ENCODE measurements at regions not wholly inside any gene's neighbourhood (a gene's known extent, or its start where the extent isn't known, plus 50 kb on each side); places are given as distances from the start of the nearest gene placed in this dataset.
"Not testable (repeated sequence)": the region's sequence is repeated elsewhere in the genome, so short reads cannot be mapped to it uniquely, and the experiment has no call there.

DNA sequence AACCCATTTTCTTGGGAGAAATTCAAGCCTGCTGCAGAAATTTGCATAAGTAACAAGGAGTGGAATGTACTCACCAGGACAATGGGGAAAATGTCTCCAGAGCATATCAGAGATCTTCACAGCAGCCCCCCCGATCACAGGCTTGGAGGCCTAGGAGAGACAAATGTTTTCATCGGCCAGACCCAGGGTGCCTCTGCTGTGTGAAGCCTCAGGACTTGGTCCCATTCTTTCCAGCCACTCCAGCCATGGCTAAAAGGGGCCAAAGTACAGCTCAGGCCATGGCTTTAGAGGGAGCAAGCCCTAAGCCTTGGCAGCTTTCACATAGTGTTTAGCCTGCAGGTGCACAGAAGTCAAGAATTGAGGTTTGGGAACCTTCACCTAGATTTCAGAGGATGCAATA is 1463.0 kb downstream of the HACE1 start:
- DNase-seq (ENCODE audit: low read depth, low spot score), result no peak

DNA sequence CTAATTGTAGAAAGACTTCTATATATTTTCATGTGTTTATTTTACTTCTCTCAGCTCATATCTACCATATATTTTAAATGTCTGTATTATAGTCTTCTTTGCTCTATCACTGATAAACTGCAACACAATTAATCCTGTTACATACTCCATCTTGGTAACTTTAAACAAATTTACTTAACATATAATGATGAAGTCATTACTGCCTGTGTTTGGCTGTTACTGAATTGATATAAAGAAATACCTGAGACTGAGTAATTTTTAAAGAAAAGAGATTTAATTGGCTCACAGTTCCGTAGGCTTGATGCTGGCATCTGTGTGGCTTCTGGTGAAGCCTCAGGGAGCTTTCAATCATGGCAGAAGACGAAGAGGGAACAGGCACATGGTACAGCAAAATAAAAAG is 1480.4 kb downstream of the HACE1 start:
- no peak for DNase-seq (ENCODE audit: low read depth, low spot score)

DNA sequence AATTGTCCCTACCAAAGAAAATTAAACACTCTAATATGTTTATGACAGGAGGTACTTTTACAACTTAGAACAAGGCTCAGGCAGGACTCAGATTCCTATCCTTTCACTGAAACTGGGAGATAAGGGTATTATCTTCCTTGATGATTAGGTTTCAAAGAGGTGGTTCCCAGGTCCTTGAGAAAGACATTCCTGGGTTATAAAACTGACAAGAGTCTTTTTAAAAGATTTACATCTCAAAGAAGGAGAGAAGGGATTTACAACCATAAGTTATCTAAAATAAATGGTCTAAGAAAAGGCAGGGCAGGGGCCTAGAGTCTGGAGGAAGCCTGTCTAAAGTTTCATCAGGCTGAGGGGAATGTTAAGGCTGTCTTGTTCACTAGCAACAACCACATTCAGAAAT is 1492.5 kb downstream of the HACE1 start:
- DNase-seq (ENCODE audit: low read depth, low spot score), result no peak

DNA sequence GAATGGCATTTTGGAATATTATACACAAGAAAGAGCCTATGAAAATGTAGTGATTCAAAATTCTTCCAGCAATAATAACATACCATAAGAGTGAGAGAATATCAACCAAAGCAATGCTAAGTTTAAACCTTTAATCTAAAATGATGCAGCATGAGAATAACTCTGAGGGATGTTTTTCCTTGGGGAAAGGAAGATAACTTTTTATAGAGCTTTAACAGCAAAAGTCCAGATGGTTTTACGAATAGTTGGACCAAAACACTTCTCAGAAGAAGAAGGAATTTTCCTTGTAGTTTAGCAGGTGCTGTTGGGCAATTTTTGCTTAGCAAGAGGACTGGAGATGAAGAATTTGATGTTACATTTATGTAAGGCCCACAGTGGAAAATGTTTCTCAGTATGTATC is 1503.2 kb downstream of the HACE1 start:
- DNase-seq (ENCODE audit: low read depth, low spot score), result no peak

DNA sequence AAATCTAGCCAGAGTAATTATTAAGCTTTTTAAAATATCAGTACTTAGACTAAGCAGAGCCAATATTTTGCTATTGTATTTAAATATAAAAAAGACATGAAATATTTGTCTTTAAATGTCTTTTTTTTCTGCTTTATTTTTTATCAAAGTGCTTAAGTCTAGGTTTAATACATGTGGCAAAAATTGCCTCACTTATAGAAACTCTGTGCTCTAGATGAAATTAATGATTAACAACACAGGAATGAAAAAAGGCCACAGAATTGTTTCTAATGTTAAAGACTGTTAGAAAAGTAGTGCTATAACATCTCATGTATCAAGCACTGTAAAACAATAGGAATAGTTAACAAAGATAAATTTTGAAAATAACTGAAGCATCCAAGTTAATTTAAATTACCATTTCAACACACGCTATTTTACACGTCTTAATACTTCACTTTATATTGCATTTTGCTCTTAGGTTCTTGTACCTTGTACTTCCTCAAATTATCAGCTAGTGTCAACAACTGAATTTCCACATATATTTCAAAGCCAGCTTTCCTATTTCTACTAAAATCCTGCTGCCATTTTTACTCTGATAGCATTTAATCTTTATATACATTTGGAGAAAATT is 1515.1 kb downstream of the HACE1 start:
- no peak for DNase-seq (ENCODE audit: low read depth, low spot score)

DNA sequence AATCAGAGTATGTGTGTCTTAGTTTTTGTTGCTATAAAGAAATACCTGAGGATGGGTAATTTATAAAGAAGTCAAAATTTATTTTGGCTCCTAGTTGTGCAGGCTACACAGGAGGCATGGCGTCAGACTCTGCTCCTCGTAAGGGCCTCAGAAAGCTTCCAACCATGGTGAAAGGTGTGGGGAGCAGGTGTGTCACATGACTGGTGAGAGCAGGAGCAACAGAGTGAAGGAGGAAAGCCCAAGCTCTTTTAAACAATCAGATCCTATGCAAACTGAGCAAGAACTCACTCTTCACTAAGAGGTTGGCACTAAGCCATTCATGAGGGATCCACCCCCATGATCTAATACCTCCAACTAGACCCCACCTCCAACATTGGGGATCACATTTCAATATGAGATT is 1524.3 kb downstream of the HACE1 start:
- DNase-seq (ENCODE audit: low read depth, low spot score), result no peak

DNA sequence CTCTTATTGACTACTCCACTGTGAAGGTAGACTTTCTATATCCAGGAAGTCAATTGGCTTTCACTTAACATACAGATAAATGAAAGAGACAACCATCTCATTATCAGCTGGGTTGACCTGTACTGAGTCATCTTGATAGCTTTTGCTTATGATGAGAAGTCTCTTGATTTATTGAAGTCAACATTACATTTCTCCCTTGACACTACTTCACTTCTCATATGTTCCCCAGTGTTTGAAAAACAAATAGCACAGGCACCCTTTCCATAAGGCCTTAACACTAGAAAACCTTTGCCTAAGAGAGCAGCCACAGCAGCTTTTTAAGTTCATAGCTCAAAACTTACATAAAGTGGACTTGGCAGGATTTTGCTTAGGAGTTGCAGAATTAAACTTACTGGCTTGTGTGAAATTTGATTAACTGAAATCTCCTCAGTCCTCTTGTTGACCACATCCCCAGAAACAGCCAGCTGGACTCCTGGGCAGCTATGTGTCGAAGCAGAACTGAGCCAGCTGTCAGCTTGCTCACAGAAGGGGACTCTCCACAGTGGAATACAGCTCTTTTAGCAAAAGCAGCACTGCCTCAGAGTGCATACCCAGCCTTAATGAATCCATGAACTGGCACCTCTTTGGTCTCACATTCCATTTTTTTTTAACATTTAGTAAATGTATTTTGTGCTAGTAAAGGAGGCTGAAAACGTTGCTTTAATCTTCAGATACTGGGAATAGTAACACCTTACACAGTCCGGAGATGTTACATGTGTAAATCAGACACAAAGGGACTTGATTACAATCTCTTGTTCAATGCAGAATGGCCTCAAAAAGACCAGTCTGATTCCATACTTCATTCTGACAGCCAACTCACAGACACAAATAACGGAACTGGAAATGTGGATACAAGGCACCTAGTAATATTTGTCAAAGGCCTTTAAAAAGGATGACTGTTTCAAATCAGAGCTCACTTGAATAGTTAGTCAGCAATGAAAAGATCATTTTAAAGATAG is 1532.7 kb downstream of the HACE1 start:
- no peak for DNase-seq (ENCODE audit: low read depth, low spot score)

DNA sequence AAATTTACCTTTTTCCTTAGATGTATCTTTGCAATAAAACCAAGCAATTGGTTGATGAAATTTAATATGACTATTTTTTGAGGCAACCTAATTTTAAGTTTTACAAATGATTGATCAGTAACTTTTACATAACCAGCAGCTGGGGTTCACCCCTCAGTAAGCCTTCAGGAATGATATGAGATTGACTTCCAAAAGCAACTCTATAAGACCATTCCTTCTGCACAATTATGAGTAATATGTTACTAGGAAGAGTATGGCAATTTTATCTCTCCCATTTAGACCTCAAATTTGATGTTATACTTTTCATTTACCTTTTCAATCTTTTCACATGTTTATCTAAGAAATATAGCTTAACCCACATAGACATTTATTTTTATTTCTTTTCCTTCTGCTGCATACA is 1546.3 kb downstream of the HACE1 start:
- DNase-seq (ENCODE audit: low read depth, low spot score), result no peak

DNA sequence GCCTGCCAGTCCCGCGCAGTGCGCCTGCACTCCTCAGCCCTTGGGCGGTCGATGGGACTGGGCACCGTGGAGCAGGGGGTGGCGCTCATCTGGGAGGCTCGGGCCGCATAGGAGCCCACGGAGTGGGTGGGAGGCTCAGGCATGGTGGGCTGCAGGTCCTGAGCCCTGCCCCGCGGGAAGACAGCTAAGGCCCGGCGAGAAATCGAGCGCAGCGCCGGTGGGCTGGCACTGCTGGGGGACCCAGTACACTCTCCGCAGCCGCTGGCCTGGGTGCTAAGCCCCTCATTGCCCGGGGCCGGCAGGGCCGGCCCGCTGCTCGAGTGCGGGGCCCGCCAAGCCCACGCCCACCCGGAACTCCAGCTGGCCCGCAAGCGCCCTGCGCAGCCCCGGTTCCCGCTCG is 1565.3 kb downstream of the HACE1 start:
- not testable (repeated sequence) for DNase-seq (ENCODE audit: low read depth, low spot score)

DNA sequence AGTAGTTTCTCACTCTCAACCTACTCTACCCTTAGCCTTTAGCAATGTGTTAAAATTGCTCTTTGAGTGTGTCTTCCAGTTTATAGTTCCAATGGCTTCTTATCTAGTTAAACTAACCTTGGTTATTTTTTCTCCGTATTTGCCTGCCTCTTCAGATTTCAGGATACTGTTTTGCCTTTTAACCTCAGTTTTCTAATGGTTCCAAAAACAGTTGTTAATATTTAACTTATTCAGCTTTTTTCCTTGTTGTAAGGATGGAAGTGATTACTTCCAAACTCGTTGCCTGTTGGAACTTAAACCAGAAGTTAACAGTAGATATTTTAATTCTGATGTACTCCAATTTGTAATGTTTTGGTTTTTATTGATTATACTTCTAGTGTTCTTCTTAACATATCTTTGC is 1574.9 kb downstream of the HACE1 start:
- DNase-seq (ENCODE audit: low read depth, low spot score), result no peak

DNA sequence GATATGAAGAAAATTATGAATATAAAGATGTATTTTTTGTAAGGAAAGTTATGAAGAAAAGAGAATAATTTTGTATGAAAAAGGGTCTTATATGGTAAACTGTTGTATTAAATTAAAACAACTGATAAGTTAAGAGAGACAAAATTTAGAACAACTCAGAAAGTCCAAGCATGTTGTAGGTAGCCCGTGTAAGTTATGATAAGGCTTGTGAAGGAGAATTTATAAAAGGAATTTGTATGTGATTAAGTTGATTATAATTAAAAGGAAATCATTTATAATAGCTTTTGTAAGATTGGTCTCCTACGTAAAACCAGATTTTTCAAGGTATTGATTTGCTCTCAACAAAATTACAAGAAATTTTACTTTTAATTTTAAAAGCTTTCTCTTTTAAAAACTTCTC is 1579.3 kb downstream of the HACE1 start:
- no peak for DNase-seq (ENCODE audit: low read depth, low spot score)

DNA sequence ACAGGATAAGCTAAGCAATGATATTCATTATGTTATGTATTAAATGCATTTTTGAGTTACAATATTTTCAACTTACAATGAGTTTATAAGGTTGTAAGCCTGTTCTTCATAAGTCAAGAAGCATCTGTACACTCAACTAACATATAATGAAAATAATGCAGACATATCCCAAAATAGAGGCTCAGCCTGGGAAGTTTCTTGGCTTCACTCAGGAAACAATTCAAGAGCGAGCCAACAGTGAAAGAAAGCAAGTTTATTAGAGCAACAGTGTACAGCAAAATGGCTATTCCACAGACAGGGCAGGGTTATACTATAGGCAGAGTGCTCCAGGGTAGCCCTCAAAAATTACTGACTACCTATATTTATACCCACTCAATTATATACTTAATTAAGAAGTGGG is 1581.8 kb downstream of the HACE1 start:
- no peak for DNase-seq (ENCODE audit: low read depth, low spot score)

DNA sequence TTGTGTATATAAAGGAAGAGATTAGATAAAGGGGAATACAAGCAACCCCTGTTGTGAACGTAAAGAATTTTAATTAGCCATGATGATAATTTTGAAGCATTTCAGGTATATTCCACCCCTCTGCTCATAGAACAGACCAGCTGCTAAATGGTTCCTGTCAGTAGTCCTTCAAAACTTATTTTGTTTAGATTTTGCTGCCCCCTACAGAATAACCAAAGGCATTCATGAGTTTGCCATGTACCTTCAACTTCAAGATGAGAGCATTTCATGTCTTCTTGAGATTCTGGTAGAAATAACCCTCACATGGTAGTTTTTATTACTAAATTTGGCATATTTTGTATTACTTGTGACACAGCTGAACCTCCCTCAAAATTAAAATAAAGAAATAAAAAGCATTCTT is 1586.7 kb downstream of the HACE1 start:
- no peak for DNase-seq (ENCODE audit: low read depth, low spot score)

DNA sequence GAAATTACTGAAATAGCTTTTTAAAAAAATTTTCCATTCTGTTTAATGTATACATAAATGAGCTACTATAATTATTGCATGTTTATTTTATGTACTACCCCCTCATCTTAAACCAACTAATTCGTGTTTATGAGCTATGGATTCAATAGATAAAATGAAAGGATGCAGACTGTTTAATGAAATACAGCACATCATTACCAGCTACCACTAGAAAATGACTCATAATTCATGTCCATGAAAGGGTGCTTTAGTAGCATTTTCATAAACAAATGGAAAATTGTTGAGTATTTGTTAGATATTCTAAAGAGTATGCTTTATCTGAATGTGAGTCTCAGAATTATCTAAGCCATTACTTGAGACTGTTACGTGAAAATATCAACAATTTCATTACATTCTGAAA is 1590.1 kb downstream of the HACE1 start:
- DNase-seq (ENCODE audit: low read depth, low spot score), result no peak

DNA sequence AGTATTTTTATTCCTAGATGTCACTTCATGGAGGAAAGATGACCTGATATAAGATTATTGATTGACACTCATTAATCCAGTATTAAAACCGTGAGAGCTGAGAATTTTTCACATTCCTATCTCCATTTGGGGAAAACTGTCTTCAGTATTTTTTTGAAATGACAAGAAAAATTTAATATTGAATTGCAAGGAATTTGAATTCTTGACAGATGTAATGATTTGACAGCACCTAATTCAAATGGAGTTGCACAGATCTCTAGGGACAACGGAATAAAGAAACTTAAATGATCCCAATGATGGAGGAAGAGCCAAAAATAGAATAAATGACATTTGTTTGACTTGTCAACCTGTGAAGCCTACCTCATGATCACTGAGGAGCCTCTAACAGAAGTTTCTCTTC is 1591.4 kb downstream of the HACE1 start:
- no peak for DNase-seq (ENCODE audit: low read depth, low spot score)

DNA sequence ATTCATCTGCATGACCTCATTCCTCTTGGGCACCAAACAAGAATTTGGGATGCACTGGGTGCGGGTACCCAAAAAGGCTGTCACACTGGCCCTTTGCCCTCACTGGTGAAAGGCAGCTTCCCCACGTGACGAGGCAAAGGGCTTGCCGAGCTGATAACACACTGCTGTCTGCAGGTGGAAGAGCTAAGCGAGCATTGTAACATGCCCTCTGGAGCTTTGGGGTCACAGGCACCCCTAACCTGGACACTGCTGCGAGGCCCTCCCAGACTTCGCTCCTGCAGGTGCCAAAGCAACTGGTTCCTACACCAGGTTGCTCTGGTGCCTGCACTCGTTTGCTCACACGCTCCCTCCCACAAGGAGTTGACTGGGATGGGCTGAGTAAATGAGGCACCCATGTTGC is 1595.7 kb downstream of the HACE1 start:
- no peak for DNase-seq (ENCODE audit: low read depth, low spot score)

DNA sequence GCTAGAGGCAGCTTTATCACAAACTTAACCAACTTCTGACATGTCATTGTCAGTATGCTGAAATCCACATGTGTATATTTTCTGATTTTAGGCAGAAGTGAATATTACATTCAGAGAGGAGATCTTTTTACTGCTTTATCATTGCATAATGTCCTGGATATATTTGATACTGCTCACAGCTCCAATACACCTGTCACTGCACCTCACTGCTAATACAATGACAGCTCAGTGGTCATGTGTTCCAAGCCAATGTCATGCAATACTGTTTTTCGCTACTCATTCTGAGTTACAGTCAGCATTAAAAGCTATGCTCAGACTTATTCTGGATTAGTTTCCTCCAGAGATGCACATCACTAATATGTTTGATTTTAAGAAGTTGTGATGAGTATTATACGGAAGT is 1604.6 kb downstream of the HACE1 start:
- no peak for DNase-seq (ENCODE audit: low read depth, low spot score)

DNA sequence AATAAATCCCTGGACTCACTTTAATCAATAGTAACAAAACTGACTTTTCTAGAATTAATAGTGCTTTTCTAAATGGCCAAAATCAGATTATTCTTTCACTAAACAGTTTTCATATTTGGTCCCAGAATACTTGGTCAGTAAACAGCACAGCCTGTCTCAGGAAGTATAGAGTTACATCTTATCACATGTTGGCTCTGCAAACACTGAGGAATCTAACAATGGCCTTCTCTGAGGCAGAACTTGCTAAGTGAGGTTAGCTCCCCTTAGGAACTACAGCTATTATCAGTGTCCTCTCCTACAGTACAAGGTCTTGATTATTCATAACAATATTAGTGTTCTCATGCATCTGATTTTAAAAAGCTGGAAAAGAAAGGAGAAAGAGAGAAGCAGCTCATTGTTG is 1622.8 kb downstream of the HACE1 start:
- DNase-seq (ENCODE audit: low read depth, low spot score), result no peak

DNA sequence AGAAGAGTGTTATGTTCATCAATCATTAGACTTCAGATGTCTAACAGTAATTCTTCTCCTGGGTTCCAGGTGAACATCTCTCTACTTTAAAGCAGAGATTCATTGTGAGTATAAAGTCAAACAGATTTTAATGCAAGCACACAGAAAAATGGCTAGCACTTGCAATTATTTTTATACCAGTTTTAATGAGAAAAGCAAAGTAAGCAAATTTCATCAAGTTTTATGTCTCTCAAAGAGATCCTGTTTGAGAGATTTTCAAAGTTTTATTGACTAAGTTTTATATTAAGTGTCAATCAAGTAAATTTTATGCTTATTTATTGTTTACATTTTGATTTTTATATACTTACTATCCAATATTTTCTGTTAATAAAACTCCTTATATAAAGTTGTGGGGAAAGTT is 1628.5 kb downstream of the HACE1 start:
- no peak for DNase-seq (ENCODE audit: low read depth, low spot score)

DNA sequence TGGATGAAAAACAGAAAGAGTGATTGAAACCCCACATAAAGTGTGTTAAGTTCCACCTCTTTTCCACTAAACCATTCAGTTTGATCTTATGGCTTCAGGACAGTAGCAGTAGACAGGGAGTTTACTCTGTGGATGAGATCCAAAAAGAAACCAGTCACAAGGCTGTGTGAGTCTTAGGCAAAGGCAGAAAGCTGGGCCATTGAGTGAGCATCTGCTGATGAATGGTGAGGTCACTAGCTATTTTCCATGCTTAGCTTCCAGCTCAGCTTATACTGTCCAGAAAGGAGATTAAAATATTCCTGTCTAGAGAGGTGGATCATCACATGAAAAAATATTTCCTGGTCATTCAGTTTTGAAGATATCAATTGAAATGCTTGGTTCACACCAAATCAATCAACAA is 1643.9 kb downstream of the HACE1 start:
- DNase-seq (ENCODE audit: low read depth, low spot score), result no peak

DNA sequence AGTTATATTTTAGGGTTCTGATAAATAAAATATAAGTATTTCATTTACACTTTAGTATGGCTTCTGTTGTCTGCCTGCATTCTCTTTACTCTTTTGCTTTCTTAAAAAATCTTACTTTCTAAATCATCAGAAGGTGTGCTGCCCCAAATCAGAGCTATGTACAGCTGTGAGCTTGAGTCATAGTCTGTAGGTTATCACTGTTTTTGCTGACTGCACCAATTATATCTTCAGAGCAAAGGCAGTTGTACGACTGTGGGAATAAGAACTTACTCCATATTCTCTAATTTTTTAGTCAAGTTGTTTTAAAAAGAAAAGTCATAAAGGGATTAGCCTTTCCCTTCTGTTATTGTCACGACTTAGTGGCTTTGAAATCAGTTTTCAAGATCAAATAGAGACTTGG is 1649.0 kb downstream of the HACE1 start:
- no peak for DNase-seq (ENCODE audit: low read depth, low spot score)

DNA sequence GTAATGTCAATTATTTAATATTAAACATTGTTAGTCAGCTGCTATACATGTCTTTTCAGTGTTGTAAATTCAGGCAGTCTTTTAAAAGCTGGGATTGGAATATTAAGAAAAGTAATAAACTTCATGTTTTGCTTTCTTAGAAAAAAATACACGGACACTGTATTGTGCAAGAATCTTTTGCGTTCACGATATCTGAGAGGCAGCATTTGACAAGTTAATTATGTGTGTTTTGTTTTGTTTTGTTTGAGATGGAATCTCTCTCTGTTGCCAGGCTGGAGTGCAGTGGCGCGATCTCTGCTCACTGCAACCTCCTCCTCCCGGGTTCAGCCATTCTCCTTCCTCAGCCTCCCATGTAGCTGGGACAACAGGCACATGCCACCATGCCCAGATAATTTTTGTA is 1661.3 kb downstream of the HACE1 start:
- no peak for DNase-seq (ENCODE audit: low read depth, low spot score)

DNA sequence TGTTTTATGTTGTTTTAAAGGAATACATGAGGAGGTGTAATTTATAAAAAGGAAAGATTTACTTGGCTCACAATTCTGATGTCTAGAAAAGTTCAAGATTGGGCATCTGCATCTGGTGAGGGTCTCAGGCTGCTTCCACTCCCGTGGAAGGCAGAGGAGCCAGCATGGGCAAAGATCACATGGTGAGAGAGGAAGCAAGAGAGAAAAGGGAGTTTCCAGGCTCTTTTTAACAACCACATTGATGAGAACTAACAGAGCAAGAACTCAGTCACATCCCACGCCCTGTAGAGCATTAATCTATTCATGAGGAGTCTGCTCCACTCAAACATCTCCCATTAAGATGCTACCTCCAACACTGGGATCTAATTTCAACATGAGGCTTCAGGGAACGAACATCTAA is 1666.3 kb downstream of the HACE1 start:
- DNase-seq (ENCODE audit: low read depth, low spot score), result no peak

All from pulmonary artery endothelial cell (primary cell).